GM10248 (cell line): ENCODE measurements at regions not wholly inside any gene's neighbourhood (a gene's known extent, or its start where the extent isn't known, plus 50 kb on each side); places are given as distances from the start of the nearest gene placed in this dataset.

ENCODE experiments used
- CTCF ChIA-PET: fragments of 300-600 bp; sonication (Branson Sonifier 250); formaldehyde crosslinking; extraction: SDS; loops from one replicate; lab custom pipeline; 2021; ENCODE audit warnings: antibody characterized with exemption; lab: Yijun Ruan, JAX
- POLR2A ChIA-PET: fragments of 350-650 bp; sonication (Branson Sonifier 250); formaldehyde crosslinking; extraction: SDS; loops from one replicate; lab custom pipeline; 2020; ENCODE audit warnings: antibody characterized with exemption; lab: Yijun Ruan, JAX
- DNase-seq: peaks from one replicate; pipeline ENCODE4 v3.0.0; 2012; ENCODE audit errors: extremely low spot score
- CTCF ChIP-seq: IDR thresholded peaks from 2 replicates; pipeline ENCODE4 v1.5.1; 2012; ENCODE audit warnings: mild to moderate bottlenecking, low read depth; ENCODE audit errors: extremely low read depth, missing control alignments, control extremely low read depth

- POLR2A ChIA-PET: no interaction called here
Measured at GRCh38 chr1:234881893-234882771, 246.5 kb downstream of the TOMM20 start.

GRCh38 chr1:234879147-234880080 lies 249.2 kb downstream of the TOMM20 start:
- CTCF ChIA-PET: interaction anchor here (1.2 to 2.0 kb wide), 5 partner anchors 9 to 36 kb away, joined by 3 to 5 read pairs (median 4); no protein-coding TSS in a partner anchor
- TF ChIP-seq CTCF: no peak
- POLR2A ChIA-PET: no interaction called here
- no peak for DNase-seq

More at GRCh38 chr1:234881893-234882771, 246.5 kb downstream of the TOMM20 start:
- DNase-seq: peak; percentile 79
- TF ChIP-seq CTCF: no peak
- CTCF ChIA-PET: interaction anchor here (1.4 kb wide), 1 partner anchor 383 kb away, joined by 3 read pairs; no protein-coding TSS in a partner anchor

GRCh38 chr1:234878288-234878687 lies 250.3 kb downstream of the TOMM20 start:
- POLR2A ChIA-PET: no interaction called here
- CTCF ChIA-PET: interaction anchor here (1.0 to 2.0 kb wide), 5 partner anchors 8 to 38 kb away, joined by 3 to 5 read pairs (median 4); no protein-coding TSS in a partner anchor
- TF ChIP-seq CTCF: no peak
- DNase-seq: no peak

GRCh38 chr1:234877761-234878160 lies 250.9 kb downstream of the TOMM20 start:
- no peak for TF ChIP-seq CTCF
- POLR2A ChIA-PET: no interaction called here
- DNase-seq: no peak
- CTCF ChIA-PET: interaction anchor here (1.0 to 2.0 kb wide), 3 partner anchors 15 to 33 kb away, joined by 4 to 5 read pairs (median 4); no protein-coding TSS in a partner anchor

GRCh38 chr1:234875953-234876855 lies 252.4 kb downstream of the TOMM20 start:
- peak; percentile 69 for DNase-seq
- CTCF ChIA-PET: interaction anchor here (0.9 to 2.5 kb wide), 9 partner anchors 8 to 100 kb away, joined by 3 to 8 read pairs (median 3); no protein-coding TSS in a partner anchor
- POLR2A ChIA-PET: interaction anchor here (0.5 kb wide), 1 partner anchor 265 kb away, joined by 3 read pairs; no protein-coding TSS in a partner anchor
- no peak for TF ChIP-seq CTCF
